Smooth muscle cell (in vitro differentiated cells): ENCODE measurements at regions not wholly inside any gene's neighbourhood (a gene's known extent, or its start where the extent isn't known, plus 50 kb on each side); places are given as distances from the start of the nearest gene placed in this dataset.

ENCODE experiments used
- DNase-seq: peaks from one replicate; lab custom pipeline; 2025; ENCODE audit not compliant: unreplicated experiment; lab: John Stamatoyannopoulos, UW
- H2AFZ ChIP-seq: fragments of 200-600 bp; sonication (generic); 2 replicates; pipeline ENCODE4 v1.6.0; 2016; ENCODE audit warnings: antibody characterized with exemption, low read depth, mild to moderate bottlenecking
- H3F3A ChIP-seq: fragments of 200-600 bp; sonication (generic); 2 replicates; pipeline ENCODE4 v1.6.0; 2017; ENCODE audit warnings: antibody characterized with exemption, low read depth
- H3K27ac ChIP-seq: fragments of 200-600 bp; sonication (generic); 2 replicates; pipeline ENCODE4 v1.5.1; 2016; ENCODE audit warnings: low read depth, mild to moderate bottlenecking
- H3K27me3 ChIP-seq: fragments of 200-600 bp; sonication (generic); 2 replicates; pipeline ENCODE4 v1.6.1; 2016; ENCODE audit warnings: low read depth, mild to moderate bottlenecking
- H3K36me3 ChIP-seq: fragments of 200-600 bp; sonication (generic); 2 replicates; pipeline ENCODE4 v1.5.1; 2016; ENCODE audit warnings: low read depth
- H3K4me1 ChIP-seq: fragments of 200-600 bp; sonication (generic); 2 replicates; pipeline ENCODE4 v1.5.1; 2016; ENCODE audit warnings: low read depth
- H3K4me2 ChIP-seq: fragments of 200-600 bp; sonication (generic); 2 replicates; pipeline ENCODE4 v1.6.0; 2016; ENCODE audit warnings: mild to moderate bottlenecking
- H3K4me3 ChIP-seq: fragments of 200-600 bp; sonication (generic); 2 replicates; pipeline ENCODE4 v1.5.1; 2016; ENCODE audit warnings: mild to moderate bottlenecking
- H3K79me2 ChIP-seq: fragments of 200-600 bp; sonication (generic); 2 replicates; pipeline ENCODE4 v1.6.0; 2016; ENCODE audit warnings: low read depth, mild to moderate bottlenecking
- H3K9ac ChIP-seq: fragments of 200-600 bp; sonication (generic); 2 replicates; pipeline ENCODE4 v1.6.0; 2016; ENCODE audit warnings: low read depth
- H3K9me3 ChIP-seq: fragments of 200-600 bp; sonication (generic); replicated peaks from 2 replicates; pipeline ENCODE4 v1.5.1; 2016; ENCODE audit warnings: low read depth
- H4K20me1 ChIP-seq: fragments of 200-600 bp; sonication (generic); 2 replicates; pipeline ENCODE4 v1.6.0; 2016; ENCODE audit warnings: low read depth
- CTCF ChIP-seq: fragments of 200-600 bp; sonication (generic); IDR thresholded peaks from 2 replicates; pipeline ENCODE4 v1.5.1; 2017; ENCODE audit warnings: borderline replicate concordance, mild to moderate bottlenecking, antibody characterized with exemption; ENCODE audit not compliant: insufficient read depth, poor library complexity, severe bottlenecking
- WGBS: methylation state at CpG from one replicate; pipeline ENCODE4 v1.1.7; 2016; ENCODE audit warnings: low lambda C conversion rate; 5-methylcytosine and 5-hydroxymethylcytosine counted together

- Histone ChIP-seq H3K36me3 (no peaks in the 10 kb centered on the region), H3K79me2 (no peaks in the 10 kb centered on the region), H3K27ac (no peak overlapping the region), H3K4me3 (no peak overlapping the region), H3K9me3 (no peaks in the 10 kb centered on the region), H3K4me2 (no peak overlapping the region), H3K4me1 (no peaks in the 10 kb centered on the region), H3K9ac (no peak overlapping the region), H2AFZ (no peak overlapping the region), H3F3A (no peaks in the 10 kb centered on the region), H4K20me1 (no peaks in the 10 kb centered on the region), H3K27me3 (no peaks in the 10 kb centered on the region)
- 100% methylated on average over 1 of the region's 1 CpG for WGBS
- no peak for DNase-seq
- no peak for TF ChIP-seq CTCF
Measured at GRCh38 chr18:64618390-64618789, 469.5 kb upstream of the LINC00305 start.

- H3K9me3 ChIP-seq: no peaks in the 10 kb centered on the region
- WGBS: 93% methylated on average over 1 of the region's 1 CpG
- no peak overlapping the region for H3K4me2 ChIP-seq
- H3F3A ChIP-seq: no peaks in the 10 kb centered on the region
- TF ChIP-seq CTCF: no peak
- no peak overlapping the region for H3K27ac ChIP-seq
- no peaks in the 10 kb centered on the region for H3K79me2 ChIP-seq
- DNase-seq: no peak
- H3K27me3 ChIP-seq: no peaks in the 10 kb centered on the region
- no peak overlapping the region for H3K9ac ChIP-seq
- no peak overlapping the region for H2AFZ ChIP-seq
- H4K20me1 ChIP-seq: no peaks in the 10 kb centered on the region
- H3K4me3 ChIP-seq: no peak overlapping the region
- H3K4me1 ChIP-seq: no peaks in the 10 kb centered on the region
- no peaks in the 10 kb centered on the region for H3K36me3 ChIP-seq
Measured at GRCh38 chr18:64615021-64615420, 466.1 kb upstream of the LINC00305 start.

GRCh38 chr18:64614446-64614845 lies 465.6 kb upstream of the LINC00305 start:
- peak overlapping the region; percentile 52 for H2AFZ ChIP-seq
- no peaks in the 10 kb centered on the region for H4K20me1 ChIP-seq
- H3K4me1 ChIP-seq: no peaks in the 10 kb centered on the region
- H3K36me3 ChIP-seq: no peaks in the 10 kb centered on the region
- no peaks in the 10 kb centered on the region for H3K9me3 ChIP-seq
- 50% methylated on average over 1 of the region's 1 CpG for WGBS
- no peak overlapping the region for H3K4me3 ChIP-seq
- no peaks in the 10 kb centered on the region for H3F3A ChIP-seq
- H3K79me2 ChIP-seq: no peaks in the 10 kb centered on the region
- H3K27ac ChIP-seq: no peak overlapping the region
- H3K4me2 ChIP-seq: no peak overlapping the region
- no peak for DNase-seq
- no peak for TF ChIP-seq CTCF
- no peaks in the 10 kb centered on the region for H3K27me3 ChIP-seq
- H3K9ac ChIP-seq: no peak overlapping the region

GRCh38 chr18:64592246-64592645 lies 443.4 kb upstream of the LINC00305 start:
- DNase-seq: no peak
- WGBS: 42% methylated on average over 1 of the region's 1 CpG
- H3K9me3 ChIP-seq: no peaks in the 10 kb centered on the region

More at GRCh38 chr18:64592246-64592645, 443.4 kb upstream of the LINC00305 start:
- H3K79me2 ChIP-seq: no peaks in the 10 kb centered on the region
- H3K4me3 ChIP-seq: no peak overlapping the region
- TF ChIP-seq CTCF: no peak
- no peaks in the 10 kb centered on the region for H3K27me3 ChIP-seq
- H3F3A ChIP-seq: no peaks in the 10 kb centered on the region
- no peaks in the 10 kb centered on the region for H4K20me1 ChIP-seq
- H3K9ac ChIP-seq: no peak overlapping the region
- H3K36me3 ChIP-seq: no peaks in the 10 kb centered on the region
- H3K27ac ChIP-seq: no peak overlapping the region
- no peak overlapping the region for H3K4me2 ChIP-seq
- H2AFZ ChIP-seq: no peak overlapping the region
- H3K4me1 ChIP-seq: no peaks in the 10 kb centered on the region
